HG03571 (cell line): ENCODE measurements at regions not wholly inside any gene's neighbourhood (a gene's known extent, or its start where the extent isn't known, plus 50 kb on each side); places are given as distances from the start of the nearest gene placed in this dataset.

Source experiments
- ATAC-seq: cut with Tn5 transposase; IDR thresholded peaks from one replicate; pipeline ENCODE4 v1.9.1; 2021; ENCODE audit not compliant: unreplicated experiment

- ATAC-seq = no peak
Observed at GRCh38 chr16:85480727-85481101, 132.4 kb upstream of the GSE1 start.

GRCh38 chr16:85481206-85481605 lies 131.9 kb upstream of the GSE1 start:
- ATAC-seq = no peak

GRCh38 chr16:85481738-85482137 lies 131.4 kb upstream of the GSE1 start:
- ATAC-seq = no peak

- ATAC-seq = no peak
Observed at GRCh38 chr16:85483424-85483823, 129.7 kb upstream of the GSE1 start.

- ATAC-seq = no peak
Observed at GRCh38 chr16:85484347-85485300, 128.5 kb upstream of the GSE1 start.

GRCh38 chr16:85485379-85485778 lies 127.7 kb upstream of the GSE1 start:
- no peak for ATAC-seq

- no peak for ATAC-seq
Observed at GRCh38 chr16:85486256-85486915, 126.7 kb upstream of the GSE1 start.

- no peak for ATAC-seq
Observed at GRCh38 chr16:85488414-85488813, 124.7 kb upstream of the GSE1 start.

- ATAC-seq = no peak
Observed at GRCh38 chr16:85490407-85491057, 122.6 kb upstream of the GSE1 start.

- ATAC-seq = no peak
Observed at GRCh38 chr16:85491058-85491771, 121.9 kb upstream of the GSE1 start.

- ATAC-seq = no peak
Observed at GRCh38 chr16:85491798-85492294, 121.3 kb upstream of the GSE1 start.

GRCh38 chr16:85492295-85492864 lies 120.7 kb upstream of the GSE1 start:
- ATAC-seq = no peak

- no peak for ATAC-seq
Observed at GRCh38 chr16:85494315-85494714, 118.8 kb upstream of the GSE1 start.

- no peak for ATAC-seq
Observed at GRCh38 chr16:85495259-85495658, 117.9 kb upstream of the GSE1 start.

GRCh38 chr16:85495823-85496538 lies 117.1 kb upstream of the GSE1 start:
- no peak for ATAC-seq

- no peak for ATAC-seq
Observed at GRCh38 chr16:85497622-85498314, 115.4 kb upstream of the GSE1 start.

- no peak for ATAC-seq
Observed at GRCh38 chr16:85498607-85499006, 114.5 kb upstream of the GSE1 start.

GRCh38 chr16:85500220-85500619 lies 112.9 kb upstream of the GSE1 start:
- ATAC-seq = no peak

GRCh38 chr16:85501900-85502299 lies 111.2 kb upstream of the GSE1 start:
- no peak for ATAC-seq
